ENCODE measurements at regions not wholly inside any gene's neighbourhood (a gene's known extent, or its start where the extent isn't known, plus 50 kb on each side); places are given as distances from the start of the nearest gene placed in this dataset.

- H2BK5ac ChIP-seq (ENCODE audit: insufficient read length, low read length): no peak overlapping the region
- H3K56ac ChIP-seq (ENCODE audit: insufficient read length, low read depth, low read length): no peak overlapping the region
- no peak overlapping the region for H3K18ac ChIP-seq (ENCODE audit: insufficient read length, low read depth, low read length)
- no peak overlapping the region for H2AK5ac ChIP-seq (ENCODE audit: insufficient read length, low read length)
- H3K14ac ChIP-seq (ENCODE audit: insufficient read depth, low read length): no peak overlapping the region
- no peak overlapping the region for H3K27ac ChIP-seq (ENCODE audit: insufficient read length, low read depth, low read length)
- no peak overlapping the region for H4K8ac ChIP-seq (replicated peaks; ENCODE audit: insufficient read length, low read depth, low read length)
- TF ChIP-seq CTCF (conservative IDR thresholded peaks at IDR 0.05): no peak
- Mint-ChIP-seq H3K27ac (peak overlapping the region; percentile 13 to 48 (median 24); a peak in 5 of 7 replicates), H3K4me3 (no peak overlapping the region), H3K4me1 (peaks cover 45 to 49% of the 10 kb centered on the region in 2 experiments), H3K9me3 (no peaks in the 10 kb centered on the region), H3K27me3 (ENCODE audit: low read depth) (no peaks in the 10 kb centered on the region), H3K36me3 (ENCODE audit: insufficient read depth in 1 of 3, low read depth in 3 of 3) (peaks cover 0 to 3% (median 0%) of the 10 kb centered on the region in 3 experiments; a peak in 1 of 7 replicates)
- no peak overlapping the region for H4K91ac ChIP-seq (ENCODE audit: insufficient read length, low read depth, low read length)
- H3K9ac ChIP-seq (ENCODE audit: extremely low read depth, insufficient read length, low read length): no peak overlapping the region
- no CpG with 5 or more reads among the region's 1 CpG for WGBS (ENCODE audit: extremely low coverage, insufficient read length, low lambda C conversion rate)
- H2BK15ac ChIP-seq (ENCODE audit: low read depth, low read length): no peak overlapping the region
- no peak overlapping the region for H3K23ac ChIP-seq (ENCODE audit: insufficient read length, low read depth, low read length)
- no peak overlapping the region for H4K5ac ChIP-seq (ENCODE audit: insufficient read length, low read depth, low read length)
- no peak overlapping the region for H3T11ph ChIP-seq (ENCODE audit: low read length)
- H2BK12ac ChIP-seq (ENCODE audit: insufficient read length, low read depth, low read length): no peak overlapping the region
- H3K79me1 ChIP-seq (ENCODE audit: insufficient read depth, low read depth, low read length, poor library complexity, severe bottlenecking): no peaks in the 10 kb centered on the region
- no peak overlapping the region for H2BK120ac ChIP-seq (ENCODE audit: low read depth, low read length, poor library complexity, severe bottlenecking)
- H3K79me2 ChIP-seq (ENCODE audit: insufficient read depth, low read length): no peaks in the 10 kb centered on the region
- no peak overlapping the region for H3K4me2 ChIP-seq (ENCODE audit: insufficient read depth, insufficient read length, low read length)
- no peak overlapping the region for H2AFZ ChIP-seq (ENCODE audit: low read length)
- no peak overlapping the region for H2BK20ac ChIP-seq (ENCODE audit: low read depth, low read length, poor library complexity, severe bottlenecking)
- no peaks in the 10 kb centered on the region for H3K9me3 ChIP-seq (ENCODE audit: control insufficient read depth, low read depth, low read length)
- H3K27me3 ChIP-seq (ENCODE audit: insufficient read depth, low read length): no peaks in the 10 kb centered on the region
- peaks cover 7% of the 10 kb centered on the region for H3K4me1 ChIP-seq (ENCODE audit: insufficient read depth, low read length)
- no peak for DNase-seq
- H3K23me2 ChIP-seq (ENCODE audit: insufficient read length, low read depth, low read length, poor library complexity, severe bottlenecking): no peaks in the 10 kb centered on the region
- no peak overlapping the region for H3K4ac ChIP-seq (ENCODE audit: low read depth, low read length)
- no peaks in the 10 kb centered on the region for H4K20me1 ChIP-seq (ENCODE audit: control insufficient read depth, insufficient read depth, insufficient read length)
Observed at GRCh38 chr6:144641286-144641685, 356.2 kb downstream of the UTRN start.

Measured in H9 (cell line).